ENCODE measurements at regions not wholly inside any gene's neighbourhood (a gene's known extent, or its start where the extent isn't known, plus 50 kb on each side); places are given as distances from the start of the nearest gene placed in this dataset.

GRCh38 chr13:40383885-40384284 is 282.6 kb downstream of the FOXO1 start:
- Histone ChIP-seq H3K4me1 (ENCODE audit: control insufficient read depth, insufficient read depth, low read length, unreplicated experiment) (no peaks in the 10 kb centered on the region), H3K36me3 (ENCODE audit: insufficient read depth, low read length) (no peaks in the 10 kb centered on the region), H3K4me3 (ENCODE audit: low read depth, low read length) (no peak overlapping the region), H3K79me2 (ENCODE audit: control insufficient read depth, insufficient read depth, low read length, unreplicated experiment) (no peaks in the 10 kb centered on the region), H3K27me3 (ENCODE audit: insufficient read depth, low read length) (no peaks in the 10 kb centered on the region), H2AFZ (ENCODE audit: low read length, unreplicated experiment) (no peak overlapping the region), H3K27ac (ENCODE audit: low read depth, low read length) (no peak overlapping the region)

- H3K36me3 ChIP-seq (ENCODE audit: insufficient read depth, low read length), result no peaks in the 10 kb centered on the region
- H3K27me3 ChIP-seq (ENCODE audit: insufficient read depth, low read length), result no peaks in the 10 kb centered on the region
- H2AFZ ChIP-seq (ENCODE audit: low read length, unreplicated experiment), result no peak overlapping the region
- H3K27ac ChIP-seq (ENCODE audit: low read depth, low read length), result no peak overlapping the region
- H3K4me3 ChIP-seq (ENCODE audit: low read depth, low read length), result no peak overlapping the region
- H3K4me1 ChIP-seq (ENCODE audit: control insufficient read depth, insufficient read depth, low read length, unreplicated experiment), result no peaks in the 10 kb centered on the region
- H3K79me2 ChIP-seq (ENCODE audit: control insufficient read depth, insufficient read depth, low read length, unreplicated experiment), result no peaks in the 10 kb centered on the region
Measured at GRCh38 chr13:40384976-40385857, 281.2 kb downstream of the FOXO1 start.

DNA sequence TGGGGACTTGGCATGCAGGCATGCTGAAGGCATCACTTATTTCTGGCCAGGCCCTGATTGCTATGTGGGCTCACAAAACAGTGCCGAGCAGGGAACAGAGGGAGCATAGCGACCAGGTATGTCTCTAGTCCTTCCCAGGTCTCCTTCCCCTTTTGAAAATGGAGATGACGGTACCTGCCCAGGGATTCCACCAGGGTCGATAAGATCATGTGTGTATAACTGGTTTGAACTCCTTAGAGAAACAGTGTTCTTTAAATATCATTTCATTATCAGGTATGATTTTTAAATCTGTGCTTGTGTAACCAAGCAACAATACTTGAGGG is 280.6 kb downstream of the FOXO1 start:
- Histone ChIP-seq H3K27ac (ENCODE audit: low read depth, low read length) (no peak overlapping the region), H2AFZ (ENCODE audit: low read length, unreplicated experiment) (no peak overlapping the region), H3K4me1 (ENCODE audit: control insufficient read depth, insufficient read depth, low read length, unreplicated experiment) (no peaks in the 10 kb centered on the region), H3K27me3 (ENCODE audit: insufficient read depth, low read length) (no peaks in the 10 kb centered on the region), H3K36me3 (ENCODE audit: insufficient read depth, low read length) (no peaks in the 10 kb centered on the region), H3K79me2 (ENCODE audit: control insufficient read depth, insufficient read depth, low read length, unreplicated experiment) (no peaks in the 10 kb centered on the region), H3K4me3 (ENCODE audit: low read depth, low read length) (no peak overlapping the region)

DNA sequence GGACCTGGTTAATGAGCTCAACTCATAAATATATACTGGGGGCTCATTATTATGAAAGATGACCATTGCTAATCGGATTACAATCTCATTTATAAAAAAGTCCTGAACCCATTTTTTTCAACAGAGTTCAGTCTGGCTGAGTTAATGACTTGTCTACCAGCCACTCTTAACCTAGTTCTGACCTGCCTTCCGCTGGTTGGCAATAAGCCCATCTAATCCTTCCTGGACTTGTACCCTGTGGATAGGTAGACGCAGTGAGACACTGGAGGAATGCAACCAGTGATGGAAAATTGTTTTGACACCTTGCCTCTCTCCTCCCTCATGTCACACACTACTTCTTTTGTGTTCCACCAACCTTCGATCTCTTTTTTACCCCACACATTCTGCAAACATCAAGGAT is 279.9 kb downstream of the FOXO1 start:
- Histone ChIP-seq H3K4me1 (ENCODE audit: control insufficient read depth, insufficient read depth, low read length, unreplicated experiment) (no peaks in the 10 kb centered on the region), H3K36me3 (ENCODE audit: insufficient read depth, low read length) (no peaks in the 10 kb centered on the region), H3K79me2 (ENCODE audit: control insufficient read depth, insufficient read depth, low read length, unreplicated experiment) (no peaks in the 10 kb centered on the region), H3K27ac (ENCODE audit: low read depth, low read length) (no peak overlapping the region), H3K27me3 (ENCODE audit: insufficient read depth, low read length) (no peaks in the 10 kb centered on the region), H2AFZ (ENCODE audit: low read length, unreplicated experiment) (no peak overlapping the region), H3K4me3 (ENCODE audit: low read depth, low read length) (no peak overlapping the region)

DNA sequence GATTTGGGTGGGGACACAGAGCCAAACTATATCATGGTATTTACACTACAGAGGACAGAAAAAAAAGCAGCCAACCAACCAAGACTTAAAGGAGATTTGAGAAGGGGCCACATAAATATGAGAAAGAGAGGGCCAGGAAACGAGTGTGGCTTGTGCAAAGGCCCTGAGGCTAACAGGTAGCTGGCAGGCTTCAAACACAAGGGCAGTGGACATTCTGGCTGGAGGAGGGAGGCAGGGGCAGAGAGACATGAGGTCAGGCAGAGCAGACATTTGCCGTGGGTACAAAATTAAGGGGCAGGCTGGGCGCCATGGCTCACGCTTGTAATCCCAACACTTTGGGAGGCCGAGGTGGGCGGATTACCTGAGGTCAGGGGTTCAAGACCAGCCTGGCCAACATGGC is 278.7 kb downstream of the FOXO1 start:
- Histone ChIP-seq H3K79me2 (ENCODE audit: control insufficient read depth, insufficient read depth, low read length, unreplicated experiment) (no peaks in the 10 kb centered on the region), H3K4me1 (ENCODE audit: control insufficient read depth, insufficient read depth, low read length, unreplicated experiment) (no peaks in the 10 kb centered on the region), H2AFZ (ENCODE audit: low read length, unreplicated experiment) (no peak overlapping the region), H3K27me3 (ENCODE audit: insufficient read depth, low read length) (no peaks in the 10 kb centered on the region), H3K36me3 (ENCODE audit: insufficient read depth, low read length) (no peaks in the 10 kb centered on the region), H3K27ac (ENCODE audit: low read depth, low read length) (no peak overlapping the region), H3K4me3 (ENCODE audit: low read depth, low read length) (no peak overlapping the region)

GRCh38 chr13:40388617-40389016 is 277.8 kb downstream of the FOXO1 start:
- Histone ChIP-seq H3K27me3 (ENCODE audit: insufficient read depth, low read length) (no peaks in the 10 kb centered on the region), H3K79me2 (ENCODE audit: control insufficient read depth, insufficient read depth, low read length, unreplicated experiment) (no peaks in the 10 kb centered on the region), H3K4me3 (ENCODE audit: low read depth, low read length) (no peak overlapping the region), H3K27ac (ENCODE audit: low read depth, low read length) (no peak overlapping the region), H3K4me1 (ENCODE audit: control insufficient read depth, insufficient read depth, low read length, unreplicated experiment) (no peaks in the 10 kb centered on the region), H2AFZ (ENCODE audit: low read length, unreplicated experiment) (no peak overlapping the region), H3K36me3 (ENCODE audit: insufficient read depth, low read length) (no peaks in the 10 kb centered on the region)

- Histone ChIP-seq H2AFZ (ENCODE audit: low read length, unreplicated experiment) (no peak overlapping the region), H3K27ac (ENCODE audit: low read depth, low read length) (no peak overlapping the region), H3K36me3 (ENCODE audit: insufficient read depth, low read length) (no peaks in the 10 kb centered on the region), H3K79me2 (ENCODE audit: control insufficient read depth, insufficient read depth, low read length, unreplicated experiment) (no peaks in the 10 kb centered on the region), H3K4me1 (ENCODE audit: control insufficient read depth, insufficient read depth, low read length, unreplicated experiment) (no peaks in the 10 kb centered on the region), H3K27me3 (ENCODE audit: insufficient read depth, low read length) (no peaks in the 10 kb centered on the region), H3K4me3 (ENCODE audit: low read depth, low read length) (no peak overlapping the region)
Measured at GRCh38 chr13:40389081-40389641, 277.3 kb downstream of the FOXO1 start.

DNA sequence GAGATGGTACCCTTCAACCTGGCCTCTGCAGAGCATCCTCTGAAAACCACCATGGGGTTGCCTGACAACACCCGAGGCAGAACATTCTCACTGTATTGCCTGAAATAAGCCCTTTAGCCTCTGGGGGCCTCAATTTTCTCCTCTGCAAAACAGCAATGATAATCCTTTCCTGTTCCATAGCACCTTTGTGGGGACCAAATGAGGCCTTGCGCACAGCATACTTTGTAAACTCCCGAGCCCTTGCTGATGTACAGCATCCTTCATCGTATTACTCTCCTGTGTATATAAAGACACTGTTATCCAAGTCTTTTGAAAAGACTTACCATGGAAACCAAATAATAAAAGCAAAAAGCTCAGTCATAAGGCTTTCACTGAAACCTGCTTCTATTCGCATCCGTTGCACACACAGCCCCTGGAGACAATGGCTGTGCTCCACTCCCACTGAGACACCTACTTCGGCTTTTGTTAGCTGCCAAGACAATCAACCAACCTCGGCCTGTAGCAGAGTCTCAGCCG is 276.0 kb downstream of the FOXO1 start:
- H3K36me3 ChIP-seq (ENCODE audit: insufficient read depth, low read length), result no peaks in the 10 kb centered on the region
- no peak overlapping the region for H2AFZ ChIP-seq (ENCODE audit: low read length, unreplicated experiment)
- H3K4me3 ChIP-seq (ENCODE audit: low read depth, low read length), result no peak overlapping the region
- peaks cover 4% of the 10 kb centered on the region for H3K4me1 ChIP-seq (ENCODE audit: control insufficient read depth, insufficient read depth, low read length, unreplicated experiment)
- no peaks in the 10 kb centered on the region for H3K79me2 ChIP-seq (ENCODE audit: control insufficient read depth, insufficient read depth, low read length, unreplicated experiment)
- H3K27me3 ChIP-seq (ENCODE audit: insufficient read depth, low read length), result no peaks in the 10 kb centered on the region
- H3K27ac ChIP-seq (ENCODE audit: low read depth, low read length), result no peak overlapping the region

DNA sequence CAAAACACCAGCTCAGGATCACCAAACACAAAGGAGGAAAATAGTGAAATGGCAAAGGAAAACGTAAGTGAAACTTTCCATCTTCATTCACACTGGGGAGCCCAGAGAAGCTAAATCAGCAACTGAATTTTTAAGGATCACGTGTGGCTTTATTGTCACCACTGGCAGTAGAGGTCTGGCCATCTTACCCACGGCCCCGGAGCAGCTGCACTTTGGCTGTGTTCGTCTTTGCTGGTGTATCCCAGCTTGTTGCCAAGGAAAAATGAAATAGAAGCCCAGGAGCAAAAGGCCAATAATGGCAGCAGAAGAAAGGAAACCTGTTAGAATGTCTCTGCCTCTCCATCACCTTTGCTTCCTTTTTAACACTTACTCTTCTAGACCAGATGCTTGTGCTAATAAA is 274.7 kb downstream of the FOXO1 start:
- Histone ChIP-seq H3K4me3 (ENCODE audit: low read depth, low read length) (no peak overlapping the region), H3K27me3 (ENCODE audit: insufficient read depth, low read length) (no peaks in the 10 kb centered on the region), H2AFZ (ENCODE audit: low read length, unreplicated experiment) (no peak overlapping the region), H3K79me2 (ENCODE audit: control insufficient read depth, insufficient read depth, low read length, unreplicated experiment) (no peaks in the 10 kb centered on the region), H3K27ac (ENCODE audit: low read depth, low read length) (no peak overlapping the region), H3K36me3 (ENCODE audit: insufficient read depth, low read length) (no peaks in the 10 kb centered on the region), H3K4me1 (ENCODE audit: control insufficient read depth, insufficient read depth, low read length, unreplicated experiment) (peaks cover 4% of the 10 kb centered on the region)

DNA sequence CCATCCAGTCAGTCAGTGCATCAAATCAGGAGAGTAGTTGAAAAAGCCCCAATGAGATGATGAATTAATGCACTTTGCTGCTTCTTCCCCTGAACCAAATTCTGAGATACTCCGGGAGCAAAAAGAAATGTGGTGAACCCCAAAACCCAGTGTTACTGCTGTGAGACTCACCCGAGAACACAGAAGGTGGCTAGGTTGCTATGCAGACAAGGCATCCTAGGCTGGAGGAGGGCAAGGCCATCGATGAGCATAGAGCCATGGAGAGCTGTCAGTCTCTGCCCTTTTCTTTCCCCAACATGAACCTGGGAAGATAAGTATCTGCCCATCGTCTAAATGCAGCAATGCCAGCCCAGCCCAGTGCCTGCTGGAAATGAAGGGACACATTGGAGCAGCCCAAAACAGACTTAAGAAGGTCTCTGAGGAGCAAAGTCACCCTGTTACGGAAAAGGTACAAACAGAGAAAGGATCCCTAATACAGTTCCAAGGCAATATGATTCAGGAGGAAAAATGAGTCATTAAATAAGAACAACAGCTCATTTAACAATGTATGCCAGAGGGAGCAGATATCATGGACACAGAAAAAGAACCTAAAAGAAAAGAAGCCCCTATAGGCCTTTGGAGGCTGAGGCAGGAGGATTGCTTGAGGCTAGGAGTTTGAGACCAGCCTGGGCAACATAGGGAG is 272.0 kb downstream of the FOXO1 start:
- Histone ChIP-seq H2AFZ (ENCODE audit: low read length, unreplicated experiment) (no peak overlapping the region), H3K4me3 (ENCODE audit: low read depth, low read length) (no peak overlapping the region), H3K27me3 (ENCODE audit: insufficient read depth, low read length) (no peaks in the 10 kb centered on the region), H3K36me3 (ENCODE audit: insufficient read depth, low read length) (no peaks in the 10 kb centered on the region), H3K79me2 (ENCODE audit: control insufficient read depth, insufficient read depth, low read length, unreplicated experiment) (no peaks in the 10 kb centered on the region), H3K27ac (ENCODE audit: low read depth, low read length) (no peak overlapping the region), H3K4me1 (ENCODE audit: control insufficient read depth, insufficient read depth, low read length, unreplicated experiment) (peaks cover 4% of the 10 kb centered on the region)
